ENCODE measurements at regions not wholly inside any gene's neighbourhood (a gene's known extent, or its start where the extent isn't known, plus 50 kb on each side); places are given as distances from the start of the nearest gene placed in this dataset.

DNA sequence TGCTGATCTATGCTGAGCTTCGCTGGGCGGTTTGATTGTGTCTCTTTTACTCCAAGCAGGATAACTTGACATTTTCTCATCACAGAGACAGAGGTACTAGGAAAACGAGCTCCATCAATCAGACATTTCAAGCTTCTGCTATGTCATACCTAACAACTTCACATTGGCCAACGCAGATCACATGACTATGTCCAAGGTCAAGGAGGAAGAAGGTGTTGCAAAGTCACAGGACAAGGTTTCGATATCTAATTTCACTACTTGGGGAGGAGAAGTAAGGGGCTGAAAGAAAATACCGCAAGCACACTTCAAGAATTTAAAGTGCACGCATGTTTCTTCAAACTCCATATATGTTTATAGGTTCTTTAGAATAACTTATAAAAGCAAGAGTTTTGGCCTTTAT lies 425.8 kb downstream of the CHL1 start:
- no peak for ATAC-seq

DNA sequence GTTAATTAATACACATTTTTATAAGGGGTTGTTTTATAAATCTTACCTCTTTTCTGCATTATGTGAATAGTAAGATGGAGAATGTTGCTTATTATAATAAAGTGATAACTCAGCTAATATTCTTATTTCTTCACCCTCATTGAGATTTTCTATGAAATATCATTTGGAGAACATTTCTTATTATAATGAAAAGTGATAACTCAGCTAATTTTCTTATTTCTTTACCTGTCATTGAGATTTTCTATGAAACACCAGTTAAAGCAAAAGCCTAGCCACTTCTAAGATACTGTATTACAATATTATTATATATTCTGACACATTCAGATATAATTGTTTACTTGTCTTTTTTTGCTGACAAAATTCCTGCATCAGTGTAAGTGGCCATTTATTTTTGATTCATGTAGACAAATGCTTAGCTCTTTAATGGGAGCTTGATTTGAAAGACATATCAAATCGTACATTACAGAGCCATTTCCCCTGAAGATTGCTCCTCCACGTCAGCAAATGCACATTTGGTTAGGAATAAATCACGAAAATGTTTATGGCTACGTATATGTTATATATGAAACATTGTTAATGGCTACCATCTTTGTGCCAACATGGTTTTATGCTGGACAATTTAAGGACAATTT lies 427.5 kb downstream of the CHL1 start:
- intact Hi-C loops (cut with micrococcal nuclease), result no loop called here
- CTCF ChIA-PET, result no interaction called here

More for the DNA sequence above, 425.8 kb downstream of the CHL1 start:
- POLR2A ChIA-PET (ENCODE audit: unreplicated experiment), result no interaction called here
- Histone ChIP-seq H3K9ac (ENCODE audit: low read length) (no peak overlapping the region), H3K27me3 (ENCODE audit: low read length) (no peaks in the 10 kb centered on the region), H3F3A (ENCODE audit: low read length, unreplicated experiment) (no peaks in the 10 kb centered on the region), H3K27ac (ENCODE audit: low read length) (no peak overlapping the region), H4K20me1 (ENCODE audit: low read length) (no peaks in the 10 kb centered on the region), H3K79me2 (ENCODE audit: low read length) (no peaks in the 10 kb centered on the region), H3K4me2 (ENCODE audit: low read length) (no peak overlapping the region), H3K4me1 (ENCODE audit: insufficient read depth, low read length) (no peaks in the 10 kb centered on the region), H3K9me2 (replicated peaks; ENCODE audit: low read length) (no peaks in the 10 kb centered on the region), H3K36me3 (ENCODE audit: low read depth, low read length) (no peaks in the 10 kb centered on the region), H2AFZ (ENCODE audit: low read length) (no peak overlapping the region), H3K4me3 (ENCODE audit: low read length) (no peak overlapping the region), H3K9me3 (ENCODE audit: low read length) (peaks cover 13% of the 10 kb centered on the region; the same call in 1 of the 2 replicates)
- CTCF ChIA-PET, result no interaction called here
- intact Hi-C loops (cut with micrococcal nuclease), result no loop called here
- TF ChIP-seq EZH2phosphoT487 (IDR thresholded peaks at IDR 0.05; ENCODE audit: borderline replicate concordance, low read length), result no peak
- TF ChIP-seq EZH2 (IDR thresholded peaks at IDR 0.05; ENCODE audit: low read length, unreplicated experiment), result no peak
- TF ChIP-seq, protein P1, sequence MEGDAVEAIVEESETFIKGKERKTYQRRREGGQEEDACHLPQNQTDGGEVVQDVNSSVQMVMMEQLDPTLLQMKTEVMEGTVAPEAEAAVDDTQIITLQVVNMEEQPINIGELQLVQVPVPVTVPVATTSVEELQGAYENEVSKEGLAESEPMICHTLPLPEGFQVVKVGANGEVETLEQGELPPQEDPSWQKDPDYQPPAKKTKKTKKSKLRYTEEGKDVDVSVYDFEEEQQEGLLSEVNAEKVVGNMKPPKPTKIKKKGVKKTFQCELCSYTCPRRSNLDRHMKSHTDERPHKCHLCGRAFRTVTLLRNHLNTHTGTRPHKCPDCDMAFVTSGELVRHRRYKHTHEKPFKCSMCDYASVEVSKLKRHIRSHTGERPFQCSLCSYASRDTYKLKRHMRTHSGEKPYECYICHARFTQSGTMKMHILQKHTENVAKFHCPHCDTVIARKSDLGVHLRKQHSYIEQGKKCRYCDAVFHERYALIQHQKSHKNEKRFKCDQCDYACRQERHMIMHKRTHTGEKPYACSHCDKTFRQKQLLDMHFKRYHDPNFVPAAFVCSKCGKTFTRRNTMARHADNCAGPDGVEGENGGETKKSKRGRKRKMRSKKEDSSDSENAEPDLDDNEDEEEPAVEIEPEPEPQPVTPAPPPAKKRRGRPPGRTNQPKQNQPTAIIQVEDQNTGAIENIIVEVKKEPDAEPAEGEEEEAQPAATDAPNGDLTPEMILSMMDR (conservative IDR thresholded peaks at IDR 0.05; ENCODE audit: low read depth, low read length), result no peak
- no peak for DNase-seq
- BruUV-seq (replicated peaks), result no TSS peak

More for the DNA sequence above, 427.5 kb downstream of the CHL1 start:
- no peak for DNase-seq
- no peaks in the 10 kb centered on the region for H3K4me1 ChIP-seq (ENCODE audit: insufficient read depth, low read length)
- H3K9me3 ChIP-seq (ENCODE audit: low read length), result peaks cover 16% of the 10 kb centered on the region
- TF ChIP-seq EZH2phosphoT487 (IDR thresholded peaks at IDR 0.05; ENCODE audit: borderline replicate concordance, low read length), result no peak
- TF ChIP-seq, protein P1 (conservative IDR thresholded peaks at IDR 0.05; ENCODE audit: low read depth, low read length), result no peak
- TF ChIP-seq EZH2 (IDR thresholded peaks at IDR 0.05; ENCODE audit: low read length, unreplicated experiment), result no peak
- H3K27me3 ChIP-seq (ENCODE audit: low read length), result no peaks in the 10 kb centered on the region
- H3K9ac ChIP-seq (ENCODE audit: low read length), result no peak overlapping the region
- no peak overlapping the region for H3K4me3 ChIP-seq (ENCODE audit: low read length)
- BruUV-seq (replicated peaks), result no TSS peak
- no peak for ATAC-seq
- no peaks in the 10 kb centered on the region for H3K9me2 ChIP-seq (replicated peaks; ENCODE audit: low read length)
- H3F3A ChIP-seq (ENCODE audit: low read length, unreplicated experiment), result no peaks in the 10 kb centered on the region
- H4K20me1 ChIP-seq (ENCODE audit: low read length), result no peaks in the 10 kb centered on the region
- H3K36me3 ChIP-seq (ENCODE audit: low read depth, low read length), result no peaks in the 10 kb centered on the region
- no peak overlapping the region for H3K27ac ChIP-seq (ENCODE audit: low read length)
- no peak overlapping the region for H3K4me2 ChIP-seq (ENCODE audit: low read length)
- no peaks in the 10 kb centered on the region for H3K79me2 ChIP-seq (ENCODE audit: low read length)
- H2AFZ ChIP-seq (ENCODE audit: low read length), result no peak overlapping the region
- POLR2A ChIA-PET (ENCODE audit: unreplicated experiment), result no interaction called here
